ENCODE measurements at regions not wholly inside any gene's neighbourhood (a gene's known extent, or its start where the extent isn't known, plus 50 kb on each side); places are given as distances from the start of the nearest gene placed in this dataset.

DNA sequence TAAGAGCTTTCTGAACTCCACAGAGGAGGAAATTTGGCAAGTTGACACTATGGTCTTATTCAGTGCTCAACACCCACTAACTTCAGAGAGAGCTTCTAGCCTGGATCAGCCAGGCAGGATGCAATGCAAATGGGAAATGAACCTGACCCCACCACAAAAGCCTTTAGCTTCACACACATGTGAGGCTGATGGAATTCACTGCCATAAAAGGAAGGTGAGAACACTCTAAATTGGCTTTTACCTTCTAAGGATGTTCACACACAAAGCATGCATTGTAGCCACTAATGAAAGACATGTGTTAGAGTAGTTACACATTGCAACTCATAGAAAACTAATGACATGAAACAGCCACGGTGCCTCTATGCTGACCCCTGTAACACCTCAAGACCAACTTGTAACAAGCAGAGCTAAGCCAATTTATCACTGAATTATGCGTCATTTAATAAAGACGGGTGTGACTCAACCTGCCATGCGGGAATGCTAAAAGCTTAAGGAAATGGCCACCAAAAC lies 262.1 kb downstream of the HACE1 start:
- Mint-ChIP-seq H3K4me1 (ENCODE audit: unreplicated experiment) (peaks cover 39% of the 10 kb centered on the region), H3K9me3 (no peaks in the 10 kb centered on the region), H3K27me3 (peaks cover 3% of the 10 kb centered on the region), H3K4me3 (no peak overlapping the region), H3K27ac (no peak overlapping the region), H3K36me3 (no peaks in the 10 kb centered on the region)
- no peak for DNase-seq (ENCODE audit: extremely low spot score, unreplicated experiment)
- TF ChIP-seq, protein P1, sequence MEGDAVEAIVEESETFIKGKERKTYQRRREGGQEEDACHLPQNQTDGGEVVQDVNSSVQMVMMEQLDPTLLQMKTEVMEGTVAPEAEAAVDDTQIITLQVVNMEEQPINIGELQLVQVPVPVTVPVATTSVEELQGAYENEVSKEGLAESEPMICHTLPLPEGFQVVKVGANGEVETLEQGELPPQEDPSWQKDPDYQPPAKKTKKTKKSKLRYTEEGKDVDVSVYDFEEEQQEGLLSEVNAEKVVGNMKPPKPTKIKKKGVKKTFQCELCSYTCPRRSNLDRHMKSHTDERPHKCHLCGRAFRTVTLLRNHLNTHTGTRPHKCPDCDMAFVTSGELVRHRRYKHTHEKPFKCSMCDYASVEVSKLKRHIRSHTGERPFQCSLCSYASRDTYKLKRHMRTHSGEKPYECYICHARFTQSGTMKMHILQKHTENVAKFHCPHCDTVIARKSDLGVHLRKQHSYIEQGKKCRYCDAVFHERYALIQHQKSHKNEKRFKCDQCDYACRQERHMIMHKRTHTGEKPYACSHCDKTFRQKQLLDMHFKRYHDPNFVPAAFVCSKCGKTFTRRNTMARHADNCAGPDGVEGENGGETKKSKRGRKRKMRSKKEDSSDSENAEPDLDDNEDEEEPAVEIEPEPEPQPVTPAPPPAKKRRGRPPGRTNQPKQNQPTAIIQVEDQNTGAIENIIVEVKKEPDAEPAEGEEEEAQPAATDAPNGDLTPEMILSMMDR (conservative IDR thresholded peaks at IDR 0.05): no peak

DNA sequence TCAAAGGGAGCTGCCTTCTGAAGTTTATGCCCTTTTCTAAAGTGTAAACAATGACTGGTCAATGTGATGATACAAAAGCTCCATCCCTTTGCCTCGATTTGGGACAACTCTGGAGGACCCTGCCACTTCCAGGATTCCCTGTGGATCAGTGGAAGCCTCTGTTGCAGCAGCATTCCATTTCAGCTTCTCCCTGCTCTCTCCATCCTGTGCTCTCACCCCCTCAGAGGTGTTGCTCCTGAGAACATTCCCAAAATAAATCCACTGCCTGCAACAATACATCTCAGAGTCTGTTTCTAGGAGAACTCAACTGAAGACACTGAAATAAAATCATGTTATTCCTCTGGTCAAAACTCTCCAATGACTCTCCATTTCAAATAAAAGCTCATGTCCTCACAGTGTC lies 263.6 kb downstream of the HACE1 start:
- H3K4me3 Mint-ChIP-seq: no peak overlapping the region

GRCh38 chr6:104595311-104595820 lies 264.4 kb downstream of the HACE1 start:
- H3K27ac Mint-ChIP-seq: no peak overlapping the region
- no peak for DNase-seq (ENCODE audit: extremely low spot score, unreplicated experiment)

More for the DNA sequence above, 263.6 kb downstream of the HACE1 start:
- no peaks in the 10 kb centered on the region for H3K9me3 Mint-ChIP-seq
- H3K27me3 Mint-ChIP-seq: peaks cover 3% of the 10 kb centered on the region
- TF ChIP-seq, protein P1 (conservative IDR thresholded peaks at IDR 0.05): no peak
- no peak for DNase-seq (ENCODE audit: extremely low spot score, unreplicated experiment)
- no peaks in the 10 kb centered on the region for H3K36me3 Mint-ChIP-seq
- no peak overlapping the region for H3K27ac Mint-ChIP-seq
- peaks cover 29% of the 10 kb centered on the region for H3K4me1 Mint-ChIP-seq (ENCODE audit: unreplicated experiment)

GRCh38 chr6:104591573-104592334 lies 268.0 kb downstream of the HACE1 start:
- no peak overlapping the region for H3K27ac Mint-ChIP-seq
- TF ChIP-seq, protein P1 (conservative IDR thresholded peaks at IDR 0.05): no peak
- DNase-seq (ENCODE audit: extremely low spot score, unreplicated experiment): no peak
- H3K9me3 Mint-ChIP-seq: no peaks in the 10 kb centered on the region
- H3K4me3 Mint-ChIP-seq: no peak overlapping the region
- H3K4me1 Mint-ChIP-seq (ENCODE audit: unreplicated experiment): peaks cover 8% of the 10 kb centered on the region
- peaks cover 3% of the 10 kb centered on the region for H3K27me3 Mint-ChIP-seq
- H3K36me3 Mint-ChIP-seq: no peaks in the 10 kb centered on the region

More at GRCh38 chr6:104595311-104595820, 264.4 kb downstream of the HACE1 start:
- TF ChIP-seq, protein P1 (conservative IDR thresholded peaks at IDR 0.05): no peak
- H3K9me3 Mint-ChIP-seq: no peaks in the 10 kb centered on the region
- H3K4me1 Mint-ChIP-seq (ENCODE audit: unreplicated experiment): peaks cover 25% of the 10 kb centered on the region
- no peak overlapping the region for H3K4me3 Mint-ChIP-seq
- peaks cover 3% of the 10 kb centered on the region for H3K27me3 Mint-ChIP-seq
- H3K36me3 Mint-ChIP-seq: no peaks in the 10 kb centered on the region

GRCh38 chr6:104589940-104590339 lies 269.8 kb downstream of the HACE1 start:
- Mint-ChIP-seq H3K27me3 (no peaks in the 10 kb centered on the region), H3K4me3 (no peak overlapping the region), H3K4me1 (ENCODE audit: unreplicated experiment) (peaks cover 8% of the 10 kb centered on the region), H3K36me3 (no peaks in the 10 kb centered on the region), H3K27ac (no peak overlapping the region), H3K9me3 (no peaks in the 10 kb centered on the region)
- no peak for DNase-seq (ENCODE audit: extremely low spot score, unreplicated experiment)
- TF ChIP-seq, protein P1 (conservative IDR thresholded peaks at IDR 0.05): no peak

Measured in type B pancreatic cell (in vitro differentiated cells).